ENCODE measurements at regions not wholly inside any gene's neighbourhood (a gene's known extent, or its start where the extent isn't known, plus 50 kb on each side); places are given as distances from the start of the nearest gene placed in this dataset.

DNA sequence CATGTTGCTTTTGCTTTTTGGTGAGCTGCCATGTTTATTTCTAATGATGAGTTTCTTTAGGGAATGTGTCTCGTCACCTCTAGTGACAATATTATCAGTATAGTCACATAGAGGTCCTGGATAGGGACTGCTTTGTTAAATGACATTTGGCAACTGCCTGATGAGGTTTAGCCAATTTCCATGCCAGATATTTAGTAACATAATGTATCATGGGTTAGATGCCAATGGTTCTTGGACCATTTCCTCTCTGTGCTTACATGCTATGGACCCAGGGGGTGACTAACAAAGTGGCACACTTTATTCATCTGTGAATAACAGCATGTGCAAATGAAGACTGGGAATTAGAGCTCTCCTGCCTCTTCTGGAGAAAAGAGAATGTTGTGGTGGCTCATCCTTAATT, 56.2 kb upstream of the RAB27B start (continued):
- TF ChIP-seq KDM4A (IDR thresholded peaks at IDR 0.05; ENCODE audit: low read depth, low read length, severe bottlenecking) = no peak
- no peak for TF ChIP-seq TBP (IDR thresholded peaks at IDR 0.05; ENCODE audit: low read depth, low read length)
- no peak for TF ChIP-seq NANOG (IDR thresholded peaks at IDR 0.05; ENCODE audit: insufficient read depth, low read depth, low read length, poor library complexity, severe bottlenecking)

All from H1 (cell line).